Stimulated activated CD8-positive, alpha-beta memory T cell treated with anti-CD3 and anti-CD28 coated beads, Interleukin-4, amount 100 ng/mL, for 48 hours (primary cell): ENCODE measurements at regions not wholly inside any gene's neighbourhood (a gene's known extent, or its start where the extent isn't known, plus 50 kb on each side); places are given as distances from the start of the nearest gene placed in this dataset.
"Not testable (repeated sequence)": the region's sequence is repeated elsewhere in the genome, so short reads cannot be mapped to it uniquely, and the experiment has no call there.

Experiments used
- DNase-seq: peaks from one replicate; pipeline ENCODE4 v3.0.0-alpha.2; 2020

DNA sequence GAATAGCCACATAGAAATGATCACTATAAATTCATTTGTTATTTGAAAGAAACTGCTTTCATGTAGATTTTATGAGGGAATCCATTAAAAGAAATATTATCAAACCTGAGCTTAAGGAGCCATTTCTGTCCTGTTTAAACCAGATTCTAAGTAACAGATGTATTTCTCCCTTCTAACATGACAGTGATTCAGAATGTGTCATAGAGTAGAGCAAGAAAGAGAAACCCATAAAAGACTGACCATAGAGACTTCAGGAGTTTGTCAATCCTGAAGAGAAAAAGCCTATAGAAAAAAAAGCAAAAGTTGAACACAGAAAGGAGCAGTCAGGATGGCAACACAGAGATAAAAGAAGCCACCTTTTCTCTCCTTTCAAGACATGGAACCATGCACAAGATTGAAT lies 390.6 kb downstream of the PRIM2 start:
- not testable (repeated sequence) for DNase-seq

DNA sequence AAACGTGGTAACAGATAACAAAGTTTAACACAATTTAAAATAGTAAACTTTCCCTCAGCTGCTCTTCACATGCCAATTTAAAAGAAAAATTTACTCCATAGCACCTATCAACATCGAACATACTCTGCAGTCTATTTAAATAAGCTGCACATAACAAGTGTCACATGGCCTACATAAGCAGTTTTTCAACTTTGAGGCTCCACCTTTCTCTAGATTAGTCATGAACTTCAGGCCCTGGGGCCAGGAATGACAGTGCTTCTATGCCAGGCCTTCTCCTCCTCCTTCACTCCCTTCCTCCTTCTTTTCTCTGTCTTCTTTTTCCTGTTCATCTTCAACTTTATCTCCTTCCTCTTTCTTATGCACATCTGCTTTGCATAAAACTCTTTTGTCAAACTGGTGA lies 405.1 kb downstream of the PRIM2 start:
- DNase-seq: not testable (repeated sequence)

DNA sequence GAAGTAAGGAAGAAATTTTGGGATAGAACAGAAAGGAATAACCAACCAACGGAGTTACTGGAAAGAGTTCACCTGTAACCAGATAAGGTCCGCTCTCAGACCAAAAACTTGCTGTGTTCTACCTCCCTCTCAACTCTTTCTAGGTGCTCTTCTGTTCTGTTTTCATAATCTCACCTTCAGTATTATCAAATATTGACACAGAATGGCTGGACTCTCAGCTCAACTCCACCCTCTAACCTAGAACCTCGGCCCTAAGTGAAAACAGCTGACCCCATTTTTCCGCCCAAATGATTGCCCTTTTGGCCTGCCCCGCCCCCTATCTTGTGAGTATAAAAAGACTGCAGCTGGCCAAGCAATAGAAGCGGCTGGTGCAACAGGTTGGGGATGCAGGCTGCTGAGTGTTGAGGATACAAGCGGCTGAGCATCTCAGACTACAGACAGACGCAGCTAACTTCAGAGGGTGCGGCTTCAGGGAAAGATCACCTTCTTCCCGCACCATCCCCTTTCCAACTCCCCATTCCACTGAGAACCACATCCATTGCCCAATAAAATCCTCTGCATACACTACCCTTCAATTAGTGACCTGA lies 406.5 kb downstream of the PRIM2 start:
- DNase-seq: not testable (repeated sequence)

DNA sequence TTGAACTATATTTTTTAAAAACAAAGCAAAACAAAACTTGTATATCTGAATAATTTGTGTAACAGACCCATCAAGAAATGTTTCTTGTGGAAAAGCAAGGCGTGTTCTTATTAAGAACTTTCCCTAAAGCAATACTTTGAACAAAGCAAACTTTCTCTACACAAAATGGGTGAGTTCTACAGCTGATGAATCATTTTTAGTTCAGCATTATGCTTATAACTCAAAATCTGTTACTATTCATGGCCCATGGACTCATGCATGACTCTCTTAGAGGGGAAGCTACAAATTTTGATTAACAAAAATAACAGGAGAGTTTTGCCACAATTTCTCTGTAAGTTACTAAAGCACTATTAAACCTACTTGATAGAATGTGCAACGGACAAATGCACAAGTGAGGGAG lies 412.0 kb downstream of the PRIM2 start:
- not testable (repeated sequence) for DNase-seq

DNA sequence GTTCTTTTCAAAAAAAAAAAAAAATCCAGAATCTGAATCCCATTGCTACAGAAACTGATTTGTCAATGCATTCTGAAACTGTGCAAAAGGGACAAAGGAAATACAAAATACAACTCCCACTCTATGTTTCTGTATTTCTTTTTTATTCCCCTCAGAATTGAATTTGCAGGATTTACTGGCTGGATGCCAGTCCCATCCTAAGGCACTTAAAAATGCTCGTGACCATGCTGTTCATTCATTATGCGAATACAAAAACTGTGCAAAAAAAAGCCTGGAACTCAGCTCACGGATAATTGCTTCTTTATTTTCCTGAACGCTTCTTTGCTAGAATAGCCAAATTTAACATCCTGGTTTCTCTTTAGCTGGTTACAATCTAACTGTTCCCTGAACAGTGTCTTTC lies 413.3 kb downstream of the PRIM2 start:
- not testable (repeated sequence) for DNase-seq

DNA sequence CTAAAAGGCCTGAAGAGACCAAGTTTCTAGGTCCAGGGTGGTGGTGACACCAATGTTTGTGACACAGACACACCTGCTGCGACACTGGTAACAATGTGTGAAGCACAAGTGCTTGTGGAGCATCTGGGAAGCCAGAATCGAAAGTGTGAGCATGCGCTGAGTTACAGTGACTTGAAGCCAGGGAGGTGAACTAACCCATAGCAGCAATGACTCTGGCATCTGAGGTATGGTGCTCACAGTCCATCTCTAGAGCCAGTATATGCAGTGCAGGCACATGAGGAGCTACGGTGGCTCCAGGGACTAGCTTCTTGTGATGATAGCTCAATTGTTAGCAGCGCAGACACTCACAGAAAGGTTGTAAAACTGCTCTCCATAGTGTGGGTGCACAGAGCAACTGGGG lies 430.3 kb downstream of the PRIM2 start:
- not testable (repeated sequence) for DNase-seq

DNA sequence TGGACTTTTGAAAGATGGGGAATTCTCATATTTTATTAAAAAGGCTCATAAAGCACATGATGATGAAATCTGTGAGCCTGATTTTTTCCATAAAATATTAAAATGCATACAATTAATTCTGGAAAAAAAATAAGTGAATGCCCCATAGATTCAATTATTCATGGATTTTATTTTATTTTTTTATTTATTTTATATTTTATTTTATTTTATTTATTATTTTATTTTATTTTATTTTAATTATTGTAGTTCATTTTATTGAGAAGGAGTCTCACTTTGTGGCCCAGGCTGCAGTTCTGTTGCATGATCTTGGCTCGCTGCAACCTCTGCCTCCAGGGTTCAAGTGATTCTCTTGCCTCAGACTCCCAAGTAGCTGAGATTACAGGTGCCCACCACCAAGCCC lies 442.4 kb downstream of the PRIM2 start:
- DNase-seq: not testable (repeated sequence)

DNA sequence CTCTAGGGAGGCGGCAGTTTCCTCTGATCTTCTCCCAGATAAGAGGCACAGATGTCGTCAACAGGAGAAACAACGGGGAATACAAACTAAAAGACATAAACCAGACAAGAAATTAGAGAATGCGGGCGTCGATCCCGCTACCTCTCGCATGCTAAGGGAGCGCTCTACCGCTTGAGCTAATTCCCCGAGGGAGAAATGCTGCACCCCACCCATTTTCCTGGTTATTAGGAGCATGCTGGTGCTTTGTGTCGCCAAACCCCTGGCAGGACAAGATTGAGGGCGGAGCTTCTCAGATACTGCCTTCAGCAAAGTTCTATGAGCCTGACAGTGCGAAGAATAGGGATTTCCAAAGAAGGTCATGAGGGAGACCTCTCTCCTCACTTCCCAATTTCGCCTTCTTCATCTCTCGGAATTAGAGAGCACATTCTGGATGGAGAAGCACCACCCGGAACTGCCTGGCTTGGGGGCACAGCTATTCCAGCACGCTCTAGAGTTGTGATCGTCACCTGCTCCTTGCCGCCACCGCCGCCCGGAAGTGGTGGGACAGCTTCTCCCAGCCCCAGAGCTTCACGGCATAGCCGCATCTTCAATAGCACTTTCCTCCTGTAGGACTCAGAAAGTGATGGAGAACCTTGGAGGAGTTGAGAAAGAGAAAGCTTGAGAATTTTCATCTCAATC lies 475.4 kb downstream of the PRIM2 start:
- not testable (repeated sequence) for DNase-seq

- not testable (repeated sequence) for DNase-seq
Measured at GRCh38 chr6:57793398-57793762, 475.9 kb downstream of the PRIM2 start.

- DNase-seq: peak; percentile 44
Measured at GRCh38 chr6:57799703-57800479, 482.5 kb downstream of the PRIM2 start.

- DNase-seq: not testable (repeated sequence)
Measured at GRCh38 chr6:57808581-57808980, 491.2 kb downstream of the PRIM2 start.

DNA sequence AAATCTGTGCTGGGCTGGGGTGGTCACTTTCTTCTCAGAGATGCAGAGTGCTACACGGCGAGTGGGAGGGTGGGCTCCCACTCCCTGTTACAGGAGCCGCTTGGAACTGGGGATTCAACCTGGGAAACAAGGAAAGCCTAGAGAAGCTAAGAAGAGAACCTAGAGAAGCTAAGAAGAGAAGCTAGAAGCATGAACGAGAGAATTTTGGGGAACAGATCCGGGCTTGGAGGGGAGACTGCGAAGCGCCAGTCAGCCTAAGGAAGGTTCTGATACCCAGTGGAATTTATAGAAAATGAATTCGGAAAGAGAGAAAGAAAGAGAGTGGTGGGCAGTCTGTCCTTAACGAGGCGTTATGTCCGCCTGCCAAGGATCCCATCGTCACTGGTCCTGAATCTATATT lies 492.0 kb downstream of the PRIM2 start:
- DNase-seq: not testable (repeated sequence)

- not testable (repeated sequence) for DNase-seq
Measured at GRCh38 chr6:57813271-57814075, 496.0 kb downstream of the PRIM2 start.

- not testable (repeated sequence) for DNase-seq
Measured at GRCh38 chr6:57815826-57816225, 498.4 kb downstream of the PRIM2 start.

GRCh38 chr6:57821325-57821724 lies 503.9 kb downstream of the PRIM2 start:
- not testable (repeated sequence) for DNase-seq

DNA sequence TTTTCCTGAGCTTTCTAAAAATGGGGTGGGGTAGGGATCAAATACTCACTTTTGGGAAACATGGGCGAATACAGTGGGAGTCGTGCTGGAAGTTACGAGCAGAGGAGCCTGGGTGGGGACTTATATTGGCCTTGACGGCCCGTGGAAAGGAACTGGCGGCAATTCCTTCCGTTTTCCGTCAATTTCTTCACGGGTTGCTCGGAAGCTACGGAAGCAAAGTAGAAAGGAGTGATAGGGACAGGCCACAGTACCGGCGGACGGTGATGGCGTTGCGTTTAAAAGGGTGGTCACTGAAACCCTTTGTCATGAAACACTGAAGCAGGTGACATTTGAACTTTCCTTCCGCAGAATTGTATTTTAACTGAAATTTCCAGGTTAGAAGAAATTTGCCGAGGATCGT lies 505.0 kb downstream of the PRIM2 start:
- DNase-seq: not testable (repeated sequence)

DNA sequence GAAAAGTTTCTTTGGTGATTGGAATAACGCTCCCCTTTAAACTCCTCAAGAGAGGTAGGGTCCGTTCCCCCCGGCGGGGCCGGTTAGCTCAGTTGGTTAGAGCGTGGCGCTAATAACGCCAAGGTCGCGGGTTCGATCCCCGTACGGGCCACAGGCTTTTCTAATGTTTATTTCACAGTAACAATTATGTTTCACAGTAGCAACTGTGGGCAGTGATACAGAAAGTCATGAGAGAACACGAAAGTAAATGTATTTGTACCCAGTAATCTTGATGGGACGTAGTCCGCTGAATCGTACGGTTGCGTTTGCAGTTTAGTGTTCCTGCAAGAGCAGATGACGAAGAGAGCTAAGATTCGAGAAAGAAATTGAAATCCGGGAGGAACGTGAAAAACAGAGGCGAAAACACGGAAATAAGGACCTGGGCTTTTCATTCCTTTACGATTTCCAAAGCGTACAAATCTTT lies 505.5 kb downstream of the PRIM2 start:
- DNase-seq: no peak

GRCh38 chr6:57837622-57838209 lies 520.3 kb downstream of the PRIM2 start:
- DNase-seq: not testable (repeated sequence)

GRCh38 chr6:57841551-57841950 lies 524.1 kb downstream of the PRIM2 start:
- not testable (repeated sequence) for DNase-seq

- not testable (repeated sequence) for DNase-seq
Measured at GRCh38 chr6:57853745-57854407, 536.4 kb downstream of the PRIM2 start.

- not testable (repeated sequence) for DNase-seq
Measured at GRCh38 chr6:57860481-57861315, 543.3 kb downstream of the PRIM2 start.
